ENCODE measurements at regions not wholly inside any gene's neighbourhood (a gene's known extent, or its start where the extent isn't known, plus 50 kb on each side); places are given as distances from the start of the nearest gene placed in this dataset.

GRCh38 chr2:12296915-12297314 lies 419.8 kb upstream of the TRIB2 start:
- Histone ChIP-seq H3K36me3 (no peaks in the 10 kb centered on the region), H3K27ac (no peak overlapping the region), H3K4me1 (replicated peaks) (no peaks in the 10 kb centered on the region), H3K4me3 (no peak overlapping the region), H3K9me3 (no peaks in the 10 kb centered on the region), H3K27me3 (replicated peaks; ENCODE audit: insufficient read depth) (no peaks in the 10 kb centered on the region)
- TF ChIP-seq POLR2A (IDR thresholded peaks at IDR 0.05): no peak
- TF ChIP-seq POLR2AphosphoS5 (IDR thresholded peaks at IDR 0.05): no peak
- TF ChIP-seq, protein P1, sequence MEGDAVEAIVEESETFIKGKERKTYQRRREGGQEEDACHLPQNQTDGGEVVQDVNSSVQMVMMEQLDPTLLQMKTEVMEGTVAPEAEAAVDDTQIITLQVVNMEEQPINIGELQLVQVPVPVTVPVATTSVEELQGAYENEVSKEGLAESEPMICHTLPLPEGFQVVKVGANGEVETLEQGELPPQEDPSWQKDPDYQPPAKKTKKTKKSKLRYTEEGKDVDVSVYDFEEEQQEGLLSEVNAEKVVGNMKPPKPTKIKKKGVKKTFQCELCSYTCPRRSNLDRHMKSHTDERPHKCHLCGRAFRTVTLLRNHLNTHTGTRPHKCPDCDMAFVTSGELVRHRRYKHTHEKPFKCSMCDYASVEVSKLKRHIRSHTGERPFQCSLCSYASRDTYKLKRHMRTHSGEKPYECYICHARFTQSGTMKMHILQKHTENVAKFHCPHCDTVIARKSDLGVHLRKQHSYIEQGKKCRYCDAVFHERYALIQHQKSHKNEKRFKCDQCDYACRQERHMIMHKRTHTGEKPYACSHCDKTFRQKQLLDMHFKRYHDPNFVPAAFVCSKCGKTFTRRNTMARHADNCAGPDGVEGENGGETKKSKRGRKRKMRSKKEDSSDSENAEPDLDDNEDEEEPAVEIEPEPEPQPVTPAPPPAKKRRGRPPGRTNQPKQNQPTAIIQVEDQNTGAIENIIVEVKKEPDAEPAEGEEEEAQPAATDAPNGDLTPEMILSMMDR (IDR thresholded peaks at IDR 0.05): no peak
- DNase-seq (ENCODE audit: low spot score): no peak
- intact Hi-C loops (cut with DNase I): no loop called here

GRCh38 chr2:12298352-12298751 lies 418.4 kb upstream of the TRIB2 start:
- TF ChIP-seq POLR2AphosphoS5 (IDR thresholded peaks at IDR 0.05) (no peak), POLR2A (IDR thresholded peaks at IDR 0.05) (no peak)
- TF ChIP-seq, protein P1 (IDR thresholded peaks at IDR 0.05): no peak
- no peaks in the 10 kb centered on the region for H3K27me3 ChIP-seq (replicated peaks; ENCODE audit: insufficient read depth)
- no peak overlapping the region for H3K27ac ChIP-seq
- 95% methylated on average over 2 of the region's 2 CpGs for WGBS
- H3K9me3 ChIP-seq: no peaks in the 10 kb centered on the region
- intact Hi-C loops (cut with DNase I): no loop called here
- DNase-seq (ENCODE audit: low spot score): no peak
- no peaks in the 10 kb centered on the region for H3K36me3 ChIP-seq
- no peak overlapping the region for H3K4me3 ChIP-seq
- H3K4me1 ChIP-seq (replicated peaks): no peaks in the 10 kb centered on the region

DNA sequence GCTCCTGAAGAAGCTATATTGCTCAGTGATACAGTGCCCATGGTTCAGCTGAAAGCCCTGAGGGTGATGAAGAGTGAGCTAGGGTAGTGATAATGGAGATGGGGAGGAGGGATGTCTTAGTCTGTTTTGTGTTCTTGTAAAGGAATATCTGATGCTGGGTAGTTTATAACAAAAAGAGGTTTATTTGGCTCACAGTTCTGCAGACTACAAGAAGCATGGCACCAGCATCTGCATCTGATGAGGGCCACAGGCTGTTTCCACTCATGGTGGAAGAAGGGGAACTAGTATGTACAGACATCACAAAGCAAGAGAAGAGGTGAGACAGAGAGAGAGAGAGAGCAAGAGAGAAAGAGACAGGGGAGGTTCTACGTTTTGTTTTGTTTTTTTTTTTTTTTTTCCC lies 417.3 kb upstream of the TRIB2 start:
- H3K4me3 ChIP-seq: no peak overlapping the region
- H3K4me1 ChIP-seq (replicated peaks): no peaks in the 10 kb centered on the region
- no peaks in the 10 kb centered on the region for H3K9me3 ChIP-seq
- 69% methylated on average over 1 of the region's 1 CpG for WGBS
- no peaks in the 10 kb centered on the region for H3K36me3 ChIP-seq
- H3K27me3 ChIP-seq (replicated peaks; ENCODE audit: insufficient read depth): no peaks in the 10 kb centered on the region
- DNase-seq (ENCODE audit: low spot score): no peak
- TF ChIP-seq POLR2AphosphoS5 (IDR thresholded peaks at IDR 0.05) (no peak), POLR2A (IDR thresholded peaks at IDR 0.05) (no peak)
- TF ChIP-seq, protein P1 (IDR thresholded peaks at IDR 0.05): no peak
- H3K27ac ChIP-seq: no peak overlapping the region
- intact Hi-C loops (cut with DNase I): no loop called here

- WGBS: 57% methylated on average over 4 of the region's 4 CpGs
Measured at GRCh38 chr2:12300019-12300602, 416.6 kb upstream of the TRIB2 start.

DNA sequence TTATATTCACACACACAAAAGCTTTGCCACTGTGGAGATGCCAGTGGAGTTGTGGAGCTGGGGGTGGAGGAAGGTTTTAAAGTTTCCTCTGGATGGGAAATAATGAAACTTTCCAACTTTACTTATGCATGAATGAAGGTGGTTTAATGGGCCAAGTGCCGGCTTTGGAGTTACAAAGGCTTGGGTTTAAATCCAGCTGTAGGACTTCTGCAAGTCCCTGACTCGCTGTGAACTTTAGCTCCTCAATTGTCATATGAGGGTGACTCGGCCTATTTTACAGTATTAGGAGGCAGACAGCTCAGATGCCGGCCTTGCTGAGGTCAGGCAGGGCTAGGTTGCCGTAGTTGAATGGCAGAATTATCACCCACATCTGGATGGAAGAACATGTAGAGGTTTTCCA lies 415.8 kb upstream of the TRIB2 start:
- TF ChIP-seq, protein P1 (IDR thresholded peaks at IDR 0.05): no peak
- no peak for TF ChIP-seq POLR2A (IDR thresholded peaks at IDR 0.05)
- TF ChIP-seq POLR2AphosphoS5 (IDR thresholded peaks at IDR 0.05): no peak
- H3K36me3 ChIP-seq: no peaks in the 10 kb centered on the region
- DNase-seq (ENCODE audit: low spot score): no peak
- H3K27me3 ChIP-seq (replicated peaks; ENCODE audit: insufficient read depth): no peaks in the 10 kb centered on the region
- no peak overlapping the region for H3K4me3 ChIP-seq
- no peaks in the 10 kb centered on the region for H3K9me3 ChIP-seq
- H3K27ac ChIP-seq: no peak overlapping the region
- H3K4me1 ChIP-seq (replicated peaks): no peaks in the 10 kb centered on the region
- intact Hi-C loops (cut with DNase I): no loop called here
- WGBS: 97% methylated on average over 5 of the region's 5 CpGs

More at GRCh38 chr2:12300019-12300602, 416.6 kb upstream of the TRIB2 start:
- H3K27ac ChIP-seq: no peak overlapping the region
- H3K9me3 ChIP-seq: no peaks in the 10 kb centered on the region
- no peaks in the 10 kb centered on the region for H3K4me1 ChIP-seq (replicated peaks)
- intact Hi-C loops (cut with DNase I): no loop called here
- H3K36me3 ChIP-seq: no peaks in the 10 kb centered on the region
- no peak overlapping the region for H3K4me3 ChIP-seq
- H3K27me3 ChIP-seq (replicated peaks; ENCODE audit: insufficient read depth): no peaks in the 10 kb centered on the region
- peak; percentile 52 for DNase-seq (ENCODE audit: low spot score)
- peak; percentile 50 for TF ChIP-seq POLR2AphosphoS5 (IDR thresholded peaks at IDR 0.05)
- TF ChIP-seq, protein P1 (IDR thresholded peaks at IDR 0.05): no peak
